Right lobe of liver (tissue), 4 donors: ENCODE measurements at regions not wholly inside any gene's neighbourhood (a gene's known extent, or its start where the extent isn't known, plus 50 kb on each side); places are given as distances from the start of the nearest gene placed in this dataset.

Experiments
- POLR2A ChIP-seq: fragments of 450-650 bp; IDR thresholded peaks from one replicate; pipeline ENCODE4 v1.6.1; 2017; ENCODE audit warnings: antibody characterized with exemption, mild to moderate bottlenecking
- TF ChIP-seq, protein P1 (sequence below), 4 donors: fragments of 200-600 bp in 3 of 4; fragments of 450-650 bp in 1 of 4; IDR thresholded peaks; one replicate each; pipeline versions ENCODE4 v1.5.1 to v1.8.0; 2016 to 2022; ENCODE audit warnings: antibody characterized with exemption in 4 of 4, mild to moderate bottlenecking in 2 of 4
- donor health status: DM: no; HTN: no; CAD: no.
- donor health status: DM: no; HTN: no; CAD: no.
- donor health status: DM: no; HTN: yes; CAD: no.

GRCh38 chr5:21165344-21165743, 1177.3 kb upstream of the CDH18 start:
- TF ChIP-seq, protein P1, sequence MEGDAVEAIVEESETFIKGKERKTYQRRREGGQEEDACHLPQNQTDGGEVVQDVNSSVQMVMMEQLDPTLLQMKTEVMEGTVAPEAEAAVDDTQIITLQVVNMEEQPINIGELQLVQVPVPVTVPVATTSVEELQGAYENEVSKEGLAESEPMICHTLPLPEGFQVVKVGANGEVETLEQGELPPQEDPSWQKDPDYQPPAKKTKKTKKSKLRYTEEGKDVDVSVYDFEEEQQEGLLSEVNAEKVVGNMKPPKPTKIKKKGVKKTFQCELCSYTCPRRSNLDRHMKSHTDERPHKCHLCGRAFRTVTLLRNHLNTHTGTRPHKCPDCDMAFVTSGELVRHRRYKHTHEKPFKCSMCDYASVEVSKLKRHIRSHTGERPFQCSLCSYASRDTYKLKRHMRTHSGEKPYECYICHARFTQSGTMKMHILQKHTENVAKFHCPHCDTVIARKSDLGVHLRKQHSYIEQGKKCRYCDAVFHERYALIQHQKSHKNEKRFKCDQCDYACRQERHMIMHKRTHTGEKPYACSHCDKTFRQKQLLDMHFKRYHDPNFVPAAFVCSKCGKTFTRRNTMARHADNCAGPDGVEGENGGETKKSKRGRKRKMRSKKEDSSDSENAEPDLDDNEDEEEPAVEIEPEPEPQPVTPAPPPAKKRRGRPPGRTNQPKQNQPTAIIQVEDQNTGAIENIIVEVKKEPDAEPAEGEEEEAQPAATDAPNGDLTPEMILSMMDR (IDR thresholded peaks at IDR 0.05): no peak
- TF ChIP-seq POLR2A: no peak
